ENCODE measurements at regions not wholly inside any gene's neighbourhood (a gene's known extent, or its start where the extent isn't known, plus 50 kb on each side); places are given as distances from the start of the nearest gene placed in this dataset.

DNA sequence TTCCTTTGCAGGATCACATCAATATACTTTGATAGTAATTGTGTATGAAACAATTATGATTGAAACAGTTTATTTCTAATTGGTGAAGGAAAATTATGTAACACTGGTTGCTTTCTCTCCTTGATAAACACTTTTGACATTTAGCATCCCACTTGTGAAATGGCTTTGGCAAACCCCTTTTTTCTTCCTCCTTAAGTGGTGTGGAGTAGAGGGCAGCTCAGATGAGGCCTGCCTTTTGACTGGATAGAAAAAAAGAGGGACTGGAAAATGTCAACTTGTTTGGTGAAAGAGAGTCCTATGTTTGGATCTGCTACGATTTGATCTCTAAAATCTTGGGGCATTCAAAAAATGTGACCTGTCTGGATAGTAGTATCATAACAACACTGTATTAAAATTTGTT lies 318.3 kb downstream of the MEIS1 start:
- Histone ChIP-seq H3K9me3 (ENCODE audit: control insufficient read depth, insufficient read depth, low read depth, low read length) (no peaks in the 10 kb centered on the region), H3K4me3 (ENCODE audit: low read depth in 2 of 2, low read length in 2 of 2) (no peak overlapping the region), H3K27ac (ENCODE audit: low read length) (no peak overlapping the region), H3K4me1 (ENCODE audit: control insufficient read depth, insufficient read depth, low read length) (no peaks in the 10 kb centered on the region), H3K27me3 (ENCODE audit: control insufficient read depth, insufficient read depth, low read length) (no peaks in the 10 kb centered on the region), H3K36me3 (ENCODE audit: control insufficient read depth, insufficient read depth, low read length) (no peaks in the 10 kb centered on the region)
- intact Hi-C loops (cut with micrococcal nuclease; ENCODE audit: unreplicated experiment), result no loop called here
- ATAC-seq, result no peak
- ChIA-PET POLR2A (no interaction called here), CTCF (no interaction called here)
- in situ Hi-C loops (cut with HindIII; ENCODE audit: low pct_unique_long_range_greater_than_20kb, low sequenced_read_pairs), result no loop called here
- BruUV-seq (replicated peaks), result no TSS peak
- TF ChIP-seq CTCF (IDR thresholded peaks at IDR 0.05) (no peak), SIN3A (IDR thresholded peaks at IDR 0.05; ENCODE audit: borderline replicate concordance, insufficient read depth, low read depth, low read length) (no peak), POLR2AphosphoS5 (IDR thresholded peaks at IDR 0.05; ENCODE audit: low read depth, low read length) (no peak), TCF7L2 (IDR thresholded peaks at IDR 0.05; ENCODE audit: low read depth, low read length) (no peak)
- TF ChIP-seq, protein P1, sequence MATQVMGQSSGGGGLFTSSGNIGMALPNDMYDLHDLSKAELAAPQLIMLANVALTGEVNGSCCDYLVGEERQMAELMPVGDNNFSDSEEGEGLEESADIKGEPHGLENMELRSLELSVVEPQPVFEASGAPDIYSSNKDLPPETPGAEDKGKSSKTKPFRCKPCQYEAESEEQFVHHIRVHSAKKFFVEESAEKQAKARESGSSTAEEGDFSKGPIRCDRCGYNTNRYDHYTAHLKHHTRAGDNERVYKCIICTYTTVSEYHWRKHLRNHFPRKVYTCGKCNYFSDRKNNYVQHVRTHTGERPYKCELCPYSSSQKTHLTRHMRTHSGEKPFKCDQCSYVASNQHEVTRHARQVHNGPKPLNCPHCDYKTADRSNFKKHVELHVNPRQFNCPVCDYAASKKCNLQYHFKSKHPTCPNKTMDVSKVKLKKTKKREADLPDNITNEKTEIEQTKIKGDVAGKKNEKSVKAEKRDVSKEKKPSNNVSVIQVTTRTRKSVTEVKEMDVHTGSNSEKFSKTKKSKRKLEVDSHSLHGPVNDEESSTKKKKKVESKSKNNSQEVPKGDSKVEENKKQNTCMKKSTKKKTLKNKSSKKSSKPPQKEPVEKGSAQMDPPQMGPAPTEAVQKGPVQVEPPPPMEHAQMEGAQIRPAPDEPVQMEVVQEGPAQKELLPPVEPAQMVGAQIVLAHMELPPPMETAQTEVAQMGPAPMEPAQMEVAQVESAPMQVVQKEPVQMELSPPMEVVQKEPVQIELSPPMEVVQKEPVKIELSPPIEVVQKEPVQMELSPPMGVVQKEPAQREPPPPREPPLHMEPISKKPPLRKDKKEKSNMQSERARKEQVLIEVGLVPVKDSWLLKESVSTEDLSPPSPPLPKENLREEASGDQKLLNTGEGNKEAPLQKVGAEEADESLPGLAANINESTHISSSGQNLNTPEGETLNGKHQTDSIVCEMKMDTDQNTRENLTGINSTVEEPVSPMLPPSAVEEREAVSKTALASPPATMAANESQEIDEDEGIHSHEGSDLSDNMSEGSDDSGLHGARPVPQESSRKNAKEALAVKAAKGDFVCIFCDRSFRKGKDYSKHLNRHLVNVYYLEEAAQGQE (IDR thresholded peaks at IDR 0.05; ENCODE audit: insufficient read depth in 1 of 2, low read depth in 2 of 2, low read length in 1 of 2), result no peak
- DNase-seq (ENCODE audit: low read depth, low spot score), result no peak

GRCh38 chr2:66753660-66754059 lies 318.7 kb downstream of the MEIS1 start:
- TF ChIP-seq, protein P1 (IDR thresholded peaks at IDR 0.05; ENCODE audit: insufficient read depth in 1 of 2, low read depth in 2 of 2, low read length in 1 of 2), result no peak
- TF ChIP-seq CTCF (IDR thresholded peaks at IDR 0.05), result no peak
- no peak overlapping the region for H3K27ac ChIP-seq (ENCODE audit: low read length)
- intact Hi-C loops (cut with micrococcal nuclease; ENCODE audit: unreplicated experiment) (no loop called here), in situ Hi-C loops (cut with HindIII; ENCODE audit: low pct_unique_long_range_greater_than_20kb, low sequenced_read_pairs) (no loop called here)
- no peaks in the 10 kb centered on the region for H3K27me3 ChIP-seq (ENCODE audit: control insufficient read depth, insufficient read depth, low read length)
- H3K4me3 ChIP-seq (ENCODE audit: low read depth in 2 of 2, low read length in 2 of 2), result no peak overlapping the region
- DNase-seq (ENCODE audit: low read depth, low spot score), result no peak
- no peaks in the 10 kb centered on the region for H3K9me3 ChIP-seq (ENCODE audit: control insufficient read depth, insufficient read depth, low read depth, low read length)
- no TSS peak for BruUV-seq (replicated peaks)
- no peaks in the 10 kb centered on the region for H3K36me3 ChIP-seq (ENCODE audit: control insufficient read depth, insufficient read depth, low read length)
- ChIA-PET POLR2A (no interaction called here), CTCF (no interaction called here)
- ATAC-seq, result no peak
- H3K4me1 ChIP-seq (ENCODE audit: control insufficient read depth, insufficient read depth, low read length), result no peaks in the 10 kb centered on the region
